NB4 (cell line): ENCODE measurements at regions not wholly inside any gene's neighbourhood (a gene's known extent, or its start where the extent isn't known, plus 50 kb on each side); places are given as distances from the start of the nearest gene placed in this dataset.

Experiments
- DNase-seq: peaks from one replicate; pipeline ENCODE4 v3.0.0; 2010; ENCODE audit warnings: low read depth
- H3K4me3 ChIP-seq: one replicate; pipeline ENCODE4 v1.5.1; 2011; ENCODE audit warnings: mild to moderate bottlenecking, low read depth, low read length, moderate library complexity
- MYC ChIP-seq: IDR thresholded peaks from 2 replicates; pipeline ENCODE4 v1.6.1; 2011; ENCODE audit warnings: low read depth, low read length
- POLR2A ChIP-seq: IDR thresholded peaks from 2 replicates; pipeline ENCODE4 v1.6.1; 2011; ENCODE audit warnings: mild to moderate bottlenecking; ENCODE audit not compliant: insufficient read length; ENCODE audit errors: extremely low read depth
- TF ChIP-seq, protein P1 (sequence below): IDR thresholded peaks from 2 replicates; pipeline ENCODE4 v1.6.1; 2011; ENCODE audit warnings: low read depth, low read length
- TF ChIP-seq, protein P2 (sequence below): IDR thresholded peaks from one replicate; pipeline ENCODE4 v1.5.1; 2012; ENCODE audit warnings: low read depth, low read length

GRCh38 chr7:119918185-119918584 is 354.8 kb upstream of the KCND2 start:
- DNase-seq = no peak
- H3K4me3 ChIP-seq = no peak overlapping the region
- TF ChIP-seq MYC (no peak), POLR2A (no peak)
- TF ChIP-seq, protein P1, sequence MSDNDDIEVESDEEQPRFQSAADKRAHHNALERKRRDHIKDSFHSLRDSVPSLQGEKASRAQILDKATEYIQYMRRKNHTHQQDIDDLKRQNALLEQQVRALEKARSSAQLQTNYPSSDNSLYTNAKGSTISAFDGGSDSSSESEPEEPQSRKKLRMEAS = no peak
- TF ChIP-seq, protein P2, sequence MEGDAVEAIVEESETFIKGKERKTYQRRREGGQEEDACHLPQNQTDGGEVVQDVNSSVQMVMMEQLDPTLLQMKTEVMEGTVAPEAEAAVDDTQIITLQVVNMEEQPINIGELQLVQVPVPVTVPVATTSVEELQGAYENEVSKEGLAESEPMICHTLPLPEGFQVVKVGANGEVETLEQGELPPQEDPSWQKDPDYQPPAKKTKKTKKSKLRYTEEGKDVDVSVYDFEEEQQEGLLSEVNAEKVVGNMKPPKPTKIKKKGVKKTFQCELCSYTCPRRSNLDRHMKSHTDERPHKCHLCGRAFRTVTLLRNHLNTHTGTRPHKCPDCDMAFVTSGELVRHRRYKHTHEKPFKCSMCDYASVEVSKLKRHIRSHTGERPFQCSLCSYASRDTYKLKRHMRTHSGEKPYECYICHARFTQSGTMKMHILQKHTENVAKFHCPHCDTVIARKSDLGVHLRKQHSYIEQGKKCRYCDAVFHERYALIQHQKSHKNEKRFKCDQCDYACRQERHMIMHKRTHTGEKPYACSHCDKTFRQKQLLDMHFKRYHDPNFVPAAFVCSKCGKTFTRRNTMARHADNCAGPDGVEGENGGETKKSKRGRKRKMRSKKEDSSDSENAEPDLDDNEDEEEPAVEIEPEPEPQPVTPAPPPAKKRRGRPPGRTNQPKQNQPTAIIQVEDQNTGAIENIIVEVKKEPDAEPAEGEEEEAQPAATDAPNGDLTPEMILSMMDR = no peak

DNA sequence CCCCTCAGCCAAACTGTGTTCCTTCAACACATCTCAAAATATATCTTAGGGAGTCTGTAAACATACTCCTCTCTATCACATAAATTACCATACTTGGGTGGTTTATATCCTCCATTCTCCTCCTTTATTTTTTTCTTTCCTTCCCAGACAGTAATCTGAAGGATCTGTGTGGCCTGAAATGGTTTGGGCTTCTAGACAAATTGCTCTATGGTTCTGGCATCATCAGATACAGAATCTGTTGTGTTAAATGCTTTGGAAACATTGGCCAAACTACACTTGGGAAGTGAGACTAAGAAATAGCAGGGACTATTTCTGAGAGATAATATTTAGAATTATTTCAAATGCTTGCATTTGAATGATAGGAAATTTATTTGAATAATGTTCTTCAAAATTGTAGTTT is 353.0 kb upstream of the KCND2 start:
- no peak overlapping the region for H3K4me3 ChIP-seq
- DNase-seq = no peak
- TF ChIP-seq, protein P2 = no peak
- TF ChIP-seq POLR2A (no peak), MYC (no peak)
- TF ChIP-seq, protein P1 = no peak

GRCh38 chr7:119925581-119926289 is 347.2 kb upstream of the KCND2 start:
- H3K4me3 ChIP-seq = no peak overlapping the region
- no peak for DNase-seq
- TF ChIP-seq, protein P1 = no peak
- no peak for TF ChIP-seq POLR2A
- no peak for TF ChIP-seq MYC
- TF ChIP-seq, protein P2 = no peak

DNA sequence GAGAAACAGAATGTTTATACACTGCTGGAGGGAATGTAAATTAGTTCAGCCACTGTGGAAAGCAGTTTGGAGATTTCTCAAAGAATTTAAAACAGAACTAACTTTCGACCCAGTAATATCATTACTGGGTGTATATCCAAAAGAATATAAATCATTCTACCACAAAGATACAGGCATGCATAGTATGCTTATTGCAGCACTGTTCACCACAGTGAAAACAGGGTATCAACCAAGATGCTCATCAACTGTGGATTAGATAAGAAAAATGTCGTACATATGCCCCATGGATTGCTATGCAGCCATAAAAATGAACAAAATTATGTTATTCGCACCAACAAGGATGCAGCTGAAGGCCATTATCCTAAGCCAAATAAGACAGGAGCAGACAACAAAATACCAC is 343.1 kb upstream of the KCND2 start:
- no peak for DNase-seq
- TF ChIP-seq, protein P1 = no peak
- TF ChIP-seq, protein P2 = no peak
- TF ChIP-seq POLR2A (no peak), MYC (no peak)

GRCh38 chr7:119931230-119931824 is 341.6 kb upstream of the KCND2 start:
- DNase-seq = no peak
- TF ChIP-seq POLR2A (no peak), MYC (no peak)
- TF ChIP-seq, protein P1 = no peak
- no peak overlapping the region for H3K4me3 ChIP-seq

More for the DNA sequence above, 343.1 kb upstream of the KCND2 start:
- H3K4me3 ChIP-seq = no peak overlapping the region

- TF ChIP-seq POLR2A = no peak
- TF ChIP-seq, protein P2 = peak; percentile 24
- no peak overlapping the region for H3K4me3 ChIP-seq
- DNase-seq = peak; percentile 62
Measured at GRCh38 chr7:119935418-119936025, 337.5 kb upstream of the KCND2 start.
